MM.1S (cell line): ENCODE measurements at regions not wholly inside any gene's neighbourhood (a gene's known extent, or its start where the extent isn't known, plus 50 kb on each side); places are given as distances from the start of the nearest gene placed in this dataset.

Experiments used
- DNase-seq: peaks from one replicate; pipeline ENCODE4 v3.0.0-alpha.2; 2015
- H2AFZ ChIP-seq: fragments of 300-600 bp; sonication (generic); 2 replicates; pipeline ENCODE4 v1.6.0; 2016; ENCODE audit warnings: antibody characterized with exemption, low read length
- H3F3A ChIP-seq: fragments of 300-600 bp; sonication (generic); 2 replicates; pipeline ENCODE4 v1.6.1; 2016; ENCODE audit warnings: mild to moderate bottlenecking, antibody characterized with exemption, low read length, moderate library complexity, mixed read lengths; ENCODE audit not compliant: insufficient read depth
- H3K27ac ChIP-seq: fragments of 300-600 bp; sonication (generic); 2 replicates; pipeline ENCODE4 v1.5.1; 2016; ENCODE audit warnings: mild to moderate bottlenecking, low read length
- H3K27me3 ChIP-seq: fragments of 300-600 bp; sonication (generic); replicated peaks from 2 replicates; pipeline ENCODE4 v1.6.0; 2016; ENCODE audit warnings: low read length; ENCODE audit not compliant: insufficient read depth
- H3K36me3 ChIP-seq: fragments of 300-600 bp; sonication (generic); replicated peaks from 2 replicates; pipeline ENCODE4 v1.6.1; 2016; ENCODE audit warnings: mild to moderate bottlenecking, low read length, mixed read lengths; ENCODE audit not compliant: insufficient read depth
- H3K4me1 ChIP-seq: fragments of 300-600 bp; sonication (generic); 2 replicates; pipeline ENCODE4 v1.6.1; 2016; ENCODE audit warnings: low read length, mixed read lengths
- H3K4me2 ChIP-seq: fragments of 300-600 bp; sonication (generic); 2 replicates; pipeline ENCODE4 v1.6.0; 2016; ENCODE audit warnings: low read depth, low read length
- H3K4me3 ChIP-seq: fragments of 300-600 bp; sonication (generic); 2 replicates; pipeline ENCODE4 v1.5.1; 2016; ENCODE audit warnings: low read length, mixed read lengths
- H3K79me2 ChIP-seq: fragments of 300-600 bp; sonication (generic); 2 replicates; pipeline ENCODE4 v1.6.1; 2016; ENCODE audit warnings: mixed run types, low read length, mixed read lengths
- H3K9ac ChIP-seq: fragments of 300-600 bp; sonication (generic); 2 replicates; pipeline ENCODE4 v1.6.1; 2016; ENCODE audit warnings: low read length, mixed read lengths
- H3K9me2 ChIP-seq: fragments of 300-600 bp; sonication (generic); replicated peaks from 2 replicates; pipeline ENCODE4 v1.6.1; 2016; ENCODE audit warnings: mild to moderate bottlenecking, low read length, mixed read lengths; ENCODE audit not compliant: insufficient read depth
- H3K9me3 ChIP-seq: fragments of 300-600 bp; sonication (generic); replicated peaks from 2 replicates; pipeline ENCODE4 v1.6.1; 2016; ENCODE audit warnings: mild to moderate bottlenecking, low read length, mixed read lengths; ENCODE audit not compliant: insufficient read depth
- H4K20me1 ChIP-seq: fragments of 300-600 bp; sonication (generic); 2 replicates; pipeline ENCODE4 v1.6.1; 2016; ENCODE audit warnings: mild to moderate bottlenecking, low read length, moderate library complexity, mixed read lengths; ENCODE audit not compliant: insufficient read depth
- CTCF ChIP-seq: fragments of 300-600 bp; sonication (generic); IDR thresholded peaks from 2 replicates; pipeline ENCODE4 v1.5.1; 2016; ENCODE audit warnings: antibody characterized with exemption, low read length, mixed read lengths
- EZH2 ChIP-seq: fragments of 300-600 bp; sonication (generic); optimal IDR thresholded peaks from 2 replicates; pipeline ENCODE3; 2017; ENCODE audit warnings: low read depth, mild to moderate bottlenecking, antibody characterized with exemption, low read length, mixed read lengths
- EZH2phosphoT487 ChIP-seq: fragments of 300-600 bp; sonication (generic); IDR thresholded peaks from 2 replicates; pipeline ENCODE4 v1.6.1; 2018; ENCODE audit warnings: antibody characterized with exemption, low read length

- TF ChIP-seq EZH2 (no peak), CTCF (no peak), EZH2phosphoT487 (no peak)
- H3K79me2 ChIP-seq: no peaks in the 10 kb centered on the region
- no peak overlapping the region for H2AFZ ChIP-seq
- no peaks in the 10 kb centered on the region for H4K20me1 ChIP-seq
- no peaks in the 10 kb centered on the region for H3K4me1 ChIP-seq
- H3K4me3 ChIP-seq: no peak overlapping the region
- H3K36me3 ChIP-seq: no peaks in the 10 kb centered on the region
- no peaks in the 10 kb centered on the region for H3K9me3 ChIP-seq
- H3F3A ChIP-seq: no peaks in the 10 kb centered on the region
- no peak for DNase-seq
- H3K27ac ChIP-seq: no peak overlapping the region
- no peaks in the 10 kb centered on the region for H3K27me3 ChIP-seq
- no peak overlapping the region for H3K4me2 ChIP-seq
- no peaks in the 10 kb centered on the region for H3K9me2 ChIP-seq
- no peak overlapping the region for H3K9ac ChIP-seq
Measured at GRCh38 chr20:40815156-40816038, 126.4 kb upstream of the MAFB start.

- Histone ChIP-seq H3K4me1 (no peaks in the 10 kb centered on the region), H3K27me3 (no peaks in the 10 kb centered on the region), H3K79me2 (no peaks in the 10 kb centered on the region), H3K4me3 (no peak overlapping the region), H3K36me3 (no peaks in the 10 kb centered on the region), H4K20me1 (no peaks in the 10 kb centered on the region), H2AFZ (no peak overlapping the region), H3K9me3 (no peaks in the 10 kb centered on the region), H3K27ac (no peak overlapping the region), H3F3A (no peaks in the 10 kb centered on the region), H3K4me2 (no peak overlapping the region), H3K9me2 (no peaks in the 10 kb centered on the region), H3K9ac (no peak overlapping the region)
- TF ChIP-seq CTCF (no peak), EZH2 (no peak), EZH2phosphoT487 (no peak)
- DNase-seq: no peak
Measured at GRCh38 chr20:40816039-40816352, 127.0 kb upstream of the MAFB start.

GRCh38 chr20:40821429-40821828 is 132.4 kb upstream of the MAFB start:
- TF ChIP-seq EZH2phosphoT487 (no peak), CTCF (no peak), EZH2 (no peak)
- H3F3A ChIP-seq: no peaks in the 10 kb centered on the region
- no peaks in the 10 kb centered on the region for H3K9me2 ChIP-seq
- no peak for DNase-seq
- no peak overlapping the region for H2AFZ ChIP-seq
- no peak overlapping the region for H3K4me3 ChIP-seq
- H3K27ac ChIP-seq: no peak overlapping the region
- no peak overlapping the region for H3K9ac ChIP-seq
- no peaks in the 10 kb centered on the region for H3K36me3 ChIP-seq
- H3K79me2 ChIP-seq: no peaks in the 10 kb centered on the region
- H3K9me3 ChIP-seq: no peaks in the 10 kb centered on the region
- no peaks in the 10 kb centered on the region for H3K4me1 ChIP-seq
- no peaks in the 10 kb centered on the region for H4K20me1 ChIP-seq
- H3K4me2 ChIP-seq: no peak overlapping the region
- no peaks in the 10 kb centered on the region for H3K27me3 ChIP-seq
